Naive thymus-derived CD8-positive, alpha-beta T cell (primary cell): ENCODE measurements at regions not wholly inside any gene's neighbourhood (a gene's known extent, or its start where the extent isn't known, plus 50 kb on each side); places are given as distances from the start of the nearest gene placed in this dataset.
"Not testable (repeated sequence)": the region's sequence is repeated elsewhere in the genome, so short reads cannot be mapped to it uniquely, and the experiment has no call there.

Experiments used
- ATAC-seq, 2 donors: fragments of 150-1000 bp; cut with Tn5 transposase in 1 of 2; sonication (Bioruptor Pico), chemical (Tn5 transposase) in 1 of 2; 1 replicate in 1 of 2; 2 replicates in 1 of 2; pipeline ENCODE4 v1.10.0; 2021; ENCODE audit warnings: mild to moderate bottlenecking in 2 of 2, moderate library complexity in 2 of 2
- POLR2A ChIA-PET: fragments of 350-600 bp; sonication (Branson Sonifier 250); formaldehyde crosslinking; loops from one replicate; lab custom pipeline; 2021; ENCODE audit warnings: antibody characterized with exemption; lab: Charles Lee
- DNase-seq, 10 donors: peaks; one replicate each; pipeline versions ENCODE4 v3.0.0 to v3.0.0-alpha.2; 2020 to 2022
- H3K27ac Mint-ChIP-seq, 10 donors: one replicate each; pipeline ENCODE4 v1.8.0; 2020 to 2022; ENCODE audit warnings: mild to moderate bottlenecking in 10 of 10, mixed read lengths in 10 of 10, moderate library complexity in 4 of 10, inconsistent platforms in 1 of 10
- H3K27me3 Mint-ChIP-seq, 5 donors: one replicate each; pipeline ENCODE4 v1.8.0; 2021 to 2022; ENCODE audit warnings: mixed read lengths in 5 of 5
- H3K36me3 Mint-ChIP-seq, 3 donors: one replicate each; pipeline ENCODE4 v1.8.0; 2020 to 2022; ENCODE audit warnings: mixed read lengths in 3 of 3, mild to moderate bottlenecking in 2 of 3, inconsistent platforms in 1 of 3
- H3K4me1 Mint-ChIP-seq, 4 donors: one replicate each; pipeline ENCODE4 v1.8.0; 2021 to 2022; ENCODE audit warnings: mixed read lengths in 4 of 4
- H3K4me3 Mint-ChIP-seq, 10 donors: one replicate each; pipeline ENCODE4 v1.8.0; 2020 to 2022; ENCODE audit warnings: mild to moderate bottlenecking in 10 of 10, mixed read lengths in 10 of 10, moderate library complexity in 6 of 10, inconsistent platforms in 1 of 10
- H3K9me3 Mint-ChIP-seq, 9 donors: one replicate each; pipeline ENCODE4 v1.8.0; 2020 to 2022; ENCODE audit warnings: mixed read lengths in 9 of 9, mild to moderate bottlenecking in 3 of 9, inconsistent platforms in 1 of 9, moderate library complexity in 1 of 9

DNA sequence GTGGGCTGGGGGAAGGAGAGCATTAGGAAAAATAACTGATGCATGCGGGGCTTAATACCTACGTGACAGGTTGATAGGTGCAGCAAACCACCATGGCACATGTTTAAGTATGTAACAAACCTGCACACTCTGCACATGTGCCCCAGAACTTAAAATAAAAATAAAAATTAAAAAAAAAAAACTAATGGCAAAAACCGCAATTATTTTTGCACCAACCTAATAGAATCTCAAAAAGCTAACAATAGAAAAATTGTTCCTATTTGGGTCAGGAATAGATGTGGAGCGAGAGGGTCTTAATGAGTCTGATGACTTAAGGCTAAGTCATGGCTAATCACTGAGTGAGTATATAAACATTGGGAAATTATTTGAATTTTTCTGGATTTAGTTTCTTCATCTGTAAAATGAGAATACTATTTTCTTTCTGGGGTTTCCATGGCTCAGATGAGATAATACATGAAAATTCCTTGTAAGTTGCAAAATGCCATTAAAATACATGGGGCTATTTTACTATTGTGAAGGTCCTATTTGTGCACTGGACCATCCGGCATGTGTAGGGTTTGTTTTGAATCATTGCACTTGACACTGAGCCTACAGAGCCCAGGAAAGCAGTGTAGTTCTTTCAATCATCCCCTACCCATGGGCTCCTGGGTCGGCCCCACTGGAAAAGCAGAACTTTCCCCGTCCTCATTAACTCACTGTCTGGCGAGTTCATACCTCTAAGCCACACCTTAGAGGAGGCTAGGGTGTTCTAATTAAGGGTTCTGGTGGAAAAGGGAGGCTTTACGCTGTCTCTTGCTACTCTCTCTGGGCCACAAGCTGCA, 164.1 kb upstream of the NTF3 start:
- H3K4me3 Mint-ChIP-seq, result no peak overlapping the region
- peaks cover 0 to 3% (median 0%) of the 10 kb centered on the region in 9 donors for H3K9me3 Mint-ChIP-seq
- no peaks in the 10 kb centered on the region for H3K36me3 Mint-ChIP-seq
- no peak for DNase-seq
- H3K4me1 Mint-ChIP-seq, result no peaks in the 10 kb centered on the region
- POLR2A ChIA-PET, result no interaction called here
- no peak for ATAC-seq
- peak overlapping the region in 1 of 10 donors; percentile 37 for H3K27ac Mint-ChIP-seq
- H3K27me3 Mint-ChIP-seq, result peaks cover 0 to 2% (median 0%) of the 10 kb centered on the region in 5 donors

DNA sequence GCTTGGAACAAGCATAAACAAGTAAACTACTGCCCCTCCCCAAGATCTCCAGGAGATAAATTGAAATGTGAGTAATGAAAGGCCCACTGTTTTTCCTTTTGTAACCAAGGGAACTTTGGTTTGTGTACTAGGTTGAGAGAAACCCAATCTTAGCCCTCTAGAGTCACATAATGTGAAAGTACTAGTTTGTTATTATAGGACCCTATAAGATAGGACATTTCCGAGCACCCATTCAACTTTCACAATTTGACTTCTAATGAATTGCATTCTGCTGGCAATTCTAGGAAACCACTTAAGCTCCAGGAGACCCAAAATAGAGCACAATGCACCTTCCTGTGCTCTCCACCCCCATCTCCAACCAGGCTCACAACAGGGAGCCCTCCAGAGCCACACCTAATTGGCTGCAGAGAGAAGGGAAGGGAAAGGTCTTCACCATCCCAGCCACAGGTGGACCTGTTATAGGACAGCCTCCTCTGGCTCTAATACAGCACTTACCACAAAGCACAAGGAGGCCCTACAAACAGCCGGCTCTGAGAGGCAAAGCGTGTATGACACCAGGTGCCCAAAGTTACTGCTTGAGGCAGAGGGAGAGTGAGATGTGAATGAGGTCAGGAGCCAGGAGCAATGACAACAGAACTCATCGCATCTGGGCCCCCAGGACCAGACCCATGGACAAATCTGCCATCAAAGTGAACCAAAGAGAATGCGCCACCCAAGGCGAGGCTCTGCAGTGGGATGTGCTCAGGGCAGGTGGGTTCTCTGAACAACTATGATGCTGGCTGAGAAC, 163.3 kb upstream of the NTF3 start:
- Mint-ChIP-seq H3K4me1 (no peaks in the 10 kb centered on the region), H3K36me3 (no peaks in the 10 kb centered on the region), H3K9me3 (peaks cover 0 to 3% (median 0%) of the 10 kb centered on the region in 9 donors), H3K27ac (no peak overlapping the region), H3K4me3 (no peak overlapping the region), H3K27me3 (peaks cover 0 to 2% (median 0%) of the 10 kb centered on the region in 5 donors)
- no peak for DNase-seq
- POLR2A ChIA-PET, result no interaction called here
- no peak for ATAC-seq

DNA sequence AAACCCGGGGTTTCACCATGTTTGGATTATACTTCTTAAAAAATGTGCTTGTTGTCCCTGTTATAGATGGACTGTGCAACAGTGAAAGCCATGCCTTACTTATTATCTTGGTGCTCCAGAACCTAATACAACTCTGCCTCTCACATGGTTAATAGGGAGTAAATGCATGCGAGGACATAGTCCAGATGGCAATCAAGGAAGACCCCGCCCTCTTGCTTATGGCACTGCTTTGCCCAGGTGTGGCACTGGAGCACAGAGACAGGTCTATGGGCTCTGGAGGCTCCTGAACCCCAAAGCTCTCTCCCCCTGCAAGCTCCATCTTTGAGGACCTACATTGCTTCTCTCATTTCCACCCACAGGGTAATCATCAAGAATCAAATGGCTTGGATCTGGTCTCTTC, 162.1 kb upstream of the NTF3 start:
- Mint-ChIP-seq H3K27me3 (peaks cover 0 to 7% (median under 1%) of the 10 kb centered on the region in 5 donors), H3K4me1 (no peaks in the 10 kb centered on the region), H3K27ac (no peak overlapping the region), H3K4me3 (no peak overlapping the region), H3K36me3 (no peaks in the 10 kb centered on the region), H3K9me3 (peaks cover 0 to 3% (median 0%) of the 10 kb centered on the region in 9 donors)
- ATAC-seq (no peak), DNase-seq (no peak)
- POLR2A ChIA-PET, result no interaction called here

DNA sequence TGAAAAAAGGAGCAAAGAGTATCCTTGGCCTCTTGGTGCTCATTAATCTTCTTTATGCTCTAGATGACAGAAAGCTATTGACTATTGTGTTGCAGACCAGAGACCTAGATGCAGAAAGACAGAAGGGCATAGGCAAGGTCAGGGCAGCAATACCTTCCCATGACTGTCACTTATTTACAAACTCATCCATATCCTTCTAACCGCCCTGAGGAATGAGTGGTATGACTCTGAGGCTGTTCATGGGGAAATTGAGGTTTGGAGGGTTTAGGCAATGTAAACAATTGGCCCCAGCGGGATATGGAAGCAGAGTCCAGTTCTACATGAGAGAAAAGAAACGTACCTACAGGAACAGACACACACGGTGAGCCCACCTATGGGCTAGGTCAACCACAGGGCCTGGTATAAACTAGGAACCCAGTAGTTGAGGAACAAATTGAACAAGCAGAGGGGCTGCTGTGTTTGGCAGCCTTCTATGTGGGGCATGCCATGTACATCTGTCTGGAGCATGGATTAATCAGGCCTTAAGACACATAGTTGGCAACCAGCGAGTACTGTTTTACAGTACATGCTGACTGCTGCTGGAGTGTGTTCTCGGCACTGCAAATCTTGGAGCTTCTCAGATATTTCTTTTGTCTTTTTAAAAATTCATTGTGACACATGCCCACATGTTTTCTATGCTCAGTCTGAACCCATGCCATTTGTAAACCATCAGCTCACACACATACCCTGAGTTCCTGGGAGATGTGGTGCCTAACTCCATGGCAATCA, 159.7 kb upstream of the NTF3 start:
- POLR2A ChIA-PET, result no interaction called here
- H3K27me3 Mint-ChIP-seq, result peaks cover 0 to 8% (median 0%) of the 10 kb centered on the region in 5 donors
- no peak for ATAC-seq

DNA sequence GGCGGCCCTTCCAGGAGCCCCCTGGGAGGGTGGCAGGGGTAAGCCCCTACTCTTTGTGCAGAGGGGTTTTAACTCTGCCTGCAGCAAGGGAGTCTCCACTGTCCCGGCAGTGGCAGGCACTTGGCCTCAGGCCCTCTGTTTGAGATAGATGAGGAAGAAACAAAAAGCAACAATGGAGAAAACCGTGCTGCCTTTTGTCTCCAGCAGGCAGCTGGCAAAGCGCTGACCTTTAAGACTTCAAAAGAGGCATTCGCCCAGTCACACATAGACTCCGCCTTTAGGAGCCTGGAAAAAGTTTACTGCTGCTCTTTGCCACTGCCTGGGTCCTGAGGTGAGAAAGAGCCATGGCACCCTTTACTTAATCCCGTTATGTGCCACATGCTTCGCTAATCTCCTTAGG, 158.2 kb upstream of the NTF3 start:
- DNase-seq, result no peak
- peaks cover 0 to 8% (median 0%) of the 10 kb centered on the region in 5 donors for H3K27me3 Mint-ChIP-seq
- no peaks in the 10 kb centered on the region for H3K36me3 Mint-ChIP-seq
- no peaks in the 10 kb centered on the region for H3K4me1 Mint-ChIP-seq
- no peak overlapping the region for H3K27ac Mint-ChIP-seq
- H3K9me3 Mint-ChIP-seq, result no peaks in the 10 kb centered on the region
- no peak overlapping the region for H3K4me3 Mint-ChIP-seq
- no peak for ATAC-seq
- POLR2A ChIA-PET, result no interaction called here

More for the DNA sequence above, 159.7 kb upstream of the NTF3 start:
- Mint-ChIP-seq H3K4me1 (no peaks in the 10 kb centered on the region), H3K4me3 (no peak overlapping the region), H3K36me3 (no peaks in the 10 kb centered on the region), H3K27ac (peak overlapping the region in 1 of 10 donors; percentile 9), H3K9me3 (no peaks in the 10 kb centered on the region)
- no peak for DNase-seq

DNA sequence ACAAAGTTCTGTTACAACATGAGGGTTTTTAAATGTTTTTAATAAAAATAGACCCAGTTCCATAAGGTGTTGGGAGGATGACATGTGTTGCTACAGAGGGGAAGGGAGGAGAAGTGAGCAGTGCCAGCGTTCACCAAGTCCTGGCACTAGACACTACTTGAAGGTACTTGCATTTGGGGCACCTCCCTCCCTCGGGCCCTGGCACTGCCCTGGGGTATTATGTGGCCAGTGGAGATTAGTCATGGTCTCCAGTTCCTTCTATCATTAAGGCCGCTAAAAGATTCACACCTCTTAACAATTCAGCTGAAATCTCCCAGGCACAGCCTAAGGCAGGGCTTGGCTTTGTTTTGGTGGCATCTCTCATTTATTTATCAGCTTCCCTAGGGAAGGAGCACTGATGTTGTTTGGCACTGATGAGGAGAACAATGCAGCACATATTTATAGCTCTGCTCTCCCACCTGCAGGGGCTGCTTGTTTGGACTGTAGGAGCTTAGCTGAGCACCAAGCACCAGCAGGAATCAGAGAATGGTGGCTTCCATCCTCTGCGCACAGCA, 155.5 kb upstream of the NTF3 start:
- no peak overlapping the region for H3K27ac Mint-ChIP-seq
- POLR2A ChIA-PET, result interaction anchor here (0.5 kb wide), 1 partner anchor 27 kb away, joined by 3 read pairs; no protein-coding TSS in a partner anchor

DNA sequence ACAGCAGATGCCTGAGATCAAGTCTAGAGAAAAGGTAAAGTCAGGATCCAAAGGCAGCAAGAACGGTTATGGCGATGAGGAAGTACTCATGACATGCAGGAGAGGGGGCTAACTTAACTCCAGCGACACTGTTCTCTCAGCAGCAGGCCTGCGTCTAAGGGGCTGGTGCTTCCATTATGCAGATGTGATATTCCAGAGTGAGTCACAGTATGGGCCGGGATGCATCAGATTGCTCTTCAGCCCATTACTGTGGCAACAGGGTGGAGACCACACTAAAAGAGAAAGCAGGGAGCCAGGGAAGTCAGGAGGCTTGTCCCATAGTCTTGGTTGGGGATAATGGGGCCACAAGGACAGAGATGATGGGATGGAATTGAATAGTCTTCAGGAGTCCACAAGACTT, 151.8 kb upstream of the NTF3 start:
- Mint-ChIP-seq H3K4me3 (no peak overlapping the region), H3K36me3 (no peaks in the 10 kb centered on the region), H3K4me1 (no peaks in the 10 kb centered on the region), H3K9me3 (peaks cover 0 to 6% (median 0%) of the 10 kb centered on the region in 9 donors), H3K27me3 (peaks cover 0 to 3% (median 0%) of the 10 kb centered on the region in 5 donors), H3K27ac (no peak overlapping the region)
- no peak for DNase-seq
- POLR2A ChIA-PET, result no interaction called here
- ATAC-seq, result no peak

More for the DNA sequence above, 155.5 kb upstream of the NTF3 start:
- H3K27me3 Mint-ChIP-seq, result peaks cover 0 to 8% (median 0%) of the 10 kb centered on the region in 5 donors
- no peaks in the 10 kb centered on the region for H3K4me1 Mint-ChIP-seq
- DNase-seq (no peak), ATAC-seq (no peak)
- no peaks in the 10 kb centered on the region for H3K36me3 Mint-ChIP-seq
- H3K4me3 Mint-ChIP-seq, result no peak overlapping the region
- no peaks in the 10 kb centered on the region for H3K9me3 Mint-ChIP-seq

DNA sequence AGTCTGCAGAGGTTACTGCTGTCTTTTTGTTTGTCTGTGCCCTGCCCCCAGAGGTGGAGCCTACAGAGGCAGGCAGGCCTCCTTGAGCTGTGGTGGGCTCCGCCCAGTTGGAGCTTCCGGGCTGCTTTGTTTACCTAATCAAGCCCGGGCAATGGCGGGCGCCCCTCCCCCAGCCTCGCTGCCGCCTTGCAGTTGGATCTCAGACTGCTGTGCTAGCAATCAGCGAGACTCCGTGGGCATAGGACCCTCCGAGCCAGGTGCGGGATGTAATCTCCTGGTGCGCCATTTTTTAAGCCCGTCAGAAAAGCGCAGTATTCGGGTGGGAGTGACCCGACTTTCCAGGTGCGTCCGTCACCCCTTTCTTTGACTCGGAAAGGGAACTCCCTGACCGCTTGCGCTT, 141.5 kb upstream of the NTF3 start:
- ATAC-seq, POLR2A ChIA-PET, H3K9me3 Mint-ChIP-seq, DNase-seq, H3K27ac Mint-ChIP-seq, H3K36me3 Mint-ChIP-seq, H3K4me1 Mint-ChIP-seq, H3K4me3 Mint-ChIP-seq: not testable (repeated sequence)
- peaks cover 1 to 28% (median 13%) of the 10 kb centered on the region in 5 donors for H3K27me3 Mint-ChIP-seq

DNA sequence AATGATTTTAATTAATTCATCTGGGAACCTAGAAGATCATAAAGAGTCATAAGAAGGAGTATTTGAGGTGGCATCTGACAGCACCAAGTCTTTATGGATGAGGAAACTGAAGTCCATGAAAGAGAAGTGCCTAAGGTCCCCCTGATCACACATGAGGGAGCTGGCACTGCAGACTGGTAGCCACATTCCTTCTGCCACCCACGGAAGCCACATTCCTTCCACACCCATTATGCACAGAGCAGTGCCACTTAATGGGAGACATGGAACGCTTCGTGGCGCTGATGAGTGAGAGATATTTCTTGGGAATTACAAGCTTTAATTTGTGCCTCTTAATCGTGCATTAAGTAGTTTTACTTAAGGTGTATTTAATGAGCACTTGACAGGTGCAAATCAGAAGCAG, 139.3 kb upstream of the NTF3 start:
- Mint-ChIP-seq H3K9me3 (peaks cover 0 to 2% (median 0%) of the 10 kb centered on the region in 9 donors), H3K4me1 (no peaks in the 10 kb centered on the region), H3K4me3 (no peak overlapping the region), H3K27me3 (peaks cover 1 to 28% (median 13%) of the 10 kb centered on the region in 5 donors), H3K36me3 (no peaks in the 10 kb centered on the region), H3K27ac (no peak overlapping the region)
- ATAC-seq, result no peak
- POLR2A ChIA-PET, result no interaction called here
- DNase-seq, result no peak

DNA sequence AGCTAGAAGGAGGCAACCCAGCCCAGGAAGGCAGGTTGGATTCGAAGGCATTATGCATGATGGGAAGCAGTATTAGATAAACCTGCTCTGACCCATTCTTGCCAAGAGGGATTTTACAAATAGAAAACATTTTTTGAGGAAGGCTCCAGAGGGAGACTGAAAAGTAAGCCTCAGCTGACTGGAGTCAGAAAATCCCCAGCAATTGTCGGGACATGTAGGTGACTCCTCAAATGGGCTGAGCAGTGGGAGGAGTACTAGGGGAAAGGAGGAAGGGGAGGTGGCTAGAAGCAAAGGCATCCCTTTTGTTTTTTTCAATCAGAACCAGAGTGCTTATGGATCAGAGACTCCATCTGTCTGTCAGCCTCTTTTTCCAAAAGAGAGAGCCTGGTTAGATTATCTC, 138.1 kb upstream of the NTF3 start:
- POLR2A ChIA-PET, result no interaction called here
- Mint-ChIP-seq H3K27me3 (peaks cover 1 to 28% (median 13%) of the 10 kb centered on the region in 5 donors), H3K4me1 (no peaks in the 10 kb centered on the region), H3K9me3 (peaks cover 0 to 2% (median 0%) of the 10 kb centered on the region in 9 donors), H3K27ac (no peak overlapping the region), H3K36me3 (no peaks in the 10 kb centered on the region), H3K4me3 (no peak overlapping the region)
- ATAC-seq (no peak), DNase-seq (no peak)

DNA sequence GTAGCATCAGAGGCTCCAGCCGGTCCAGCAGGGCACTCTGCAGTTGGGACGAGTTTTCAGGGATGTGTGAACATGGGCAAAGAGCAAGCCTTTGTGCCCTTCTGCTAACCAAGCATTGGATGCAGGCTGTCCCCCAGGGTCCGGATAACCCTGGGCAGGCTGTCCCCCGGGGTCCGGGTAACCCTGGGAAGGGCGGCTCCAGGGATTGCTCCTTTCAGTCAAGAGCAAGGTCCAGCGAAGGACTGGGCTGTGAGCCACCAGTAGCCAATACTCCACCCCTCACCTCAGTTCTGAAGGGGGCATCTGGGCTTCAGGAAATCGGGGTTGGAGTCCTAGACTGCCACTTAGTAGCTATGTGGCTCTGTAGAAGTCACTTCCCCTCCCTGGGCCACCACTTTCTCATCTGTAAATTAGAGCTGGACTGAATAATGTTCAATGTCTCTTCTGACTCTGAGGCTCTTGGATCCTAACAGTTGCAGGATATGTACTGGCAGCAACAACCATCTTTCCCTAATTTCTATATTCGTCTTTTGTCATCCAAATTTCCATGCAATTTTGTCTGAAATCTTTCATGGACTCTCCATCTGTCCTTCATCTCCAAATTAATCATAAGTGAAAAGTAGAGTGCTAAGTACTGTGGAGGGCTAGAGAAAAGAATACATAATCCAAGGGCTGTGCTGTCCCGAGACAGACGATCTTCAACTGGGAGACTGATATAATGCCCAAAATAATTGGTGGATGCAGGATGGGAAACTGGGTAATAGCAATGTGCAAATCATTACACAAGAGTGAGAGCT, 137.4 kb upstream of the NTF3 start:
- no peak for ATAC-seq
- Mint-ChIP-seq H3K27ac (no peak overlapping the region), H3K4me1 (no peaks in the 10 kb centered on the region), H3K27me3 (peaks cover 1 to 28% (median 13%) of the 10 kb centered on the region in 5 donors), H3K36me3 (no peaks in the 10 kb centered on the region), H3K9me3 (peaks cover 0 to 2% (median 0%) of the 10 kb centered on the region in 9 donors), H3K4me3 (no peak overlapping the region)
- POLR2A ChIA-PET, result no interaction called here
- no peak for DNase-seq

DNA sequence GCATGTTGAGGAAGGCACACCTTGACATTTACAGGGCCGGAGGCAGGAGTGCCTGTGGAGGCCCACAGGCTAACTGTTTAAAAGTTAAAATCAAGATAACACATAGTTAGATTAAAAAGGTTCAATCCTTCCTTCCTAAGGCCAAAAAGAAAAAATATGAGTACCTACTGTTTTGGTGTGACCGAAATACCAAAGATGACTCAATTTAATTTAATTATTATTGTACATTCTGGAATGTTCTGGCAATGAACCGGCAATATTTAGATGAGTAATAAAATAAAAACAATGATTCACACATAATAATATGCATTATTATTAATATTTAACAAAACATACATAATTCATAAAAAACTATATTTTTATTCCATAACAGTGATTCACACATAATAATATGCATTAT, 136.8 kb upstream of the NTF3 start:
- Mint-ChIP-seq H3K4me3 (no peak overlapping the region), H3K36me3 (no peaks in the 10 kb centered on the region), H3K9me3 (peaks cover 0 to 2% (median 0%) of the 10 kb centered on the region in 9 donors), H3K27me3 (peaks cover 1 to 30% (median 13%) of the 10 kb centered on the region in 5 donors), H3K27ac (no peak overlapping the region), H3K4me1 (no peaks in the 10 kb centered on the region)
- POLR2A ChIA-PET, result no interaction called here
- ATAC-seq, result no peak
- no peak for DNase-seq
